DLD1 (cell line): ENCODE measurements at regions not wholly inside any gene's neighbourhood (a gene's known extent, or its start where the extent isn't known, plus 50 kb on each side); places are given as distances from the start of the nearest gene placed in this dataset.

ENCODE experiments used
- in situ Hi-C: cut with HindIII; loops from 2 replicates; pipeline ENCODE4 v1.10.0; 2017; ENCODE audit warnings: low sequenced_read_pairs

GRCh38 chr18:76688724-76689472 lies 133.5 kb upstream of the ZNF236 start:
- in situ Hi-C loops: loop anchor here (25.0 kb wide), 1 partner anchor 302 kb away; no protein-coding TSS in a partner anchor

- in situ Hi-C loops: loop anchor here (25.0 kb wide), 1 partner anchor 300 kb away; no protein-coding TSS in a partner anchor
Observed at GRCh38 chr18:76687304-76687962, 134.9 kb upstream of the ZNF236 start.

GRCh38 chr18:76686737-76687231 lies 135.6 kb upstream of the ZNF236 start:
- in situ Hi-C loops: loop anchor here (25.0 kb wide), 1 partner anchor 299 kb away; no protein-coding TSS in a partner anchor

- in situ Hi-C loops: loop anchor here (25.0 kb wide), 1 partner anchor 299 kb away; no protein-coding TSS in a partner anchor
Observed at GRCh38 chr18:76685860-76686259, 136.5 kb upstream of the ZNF236 start.

GRCh38 chr18:76685402-76685801 lies 137.0 kb upstream of the ZNF236 start:
- in situ Hi-C loops: loop anchor here (25.0 kb wide), 1 partner anchor 298 kb away; no protein-coding TSS in a partner anchor

GRCh38 chr18:76684265-76684664 lies 138.1 kb upstream of the ZNF236 start:
- in situ Hi-C loops: loop anchor here (25.0 kb wide), 1 partner anchor 297 kb away; no protein-coding TSS in a partner anchor

- in situ Hi-C loops: loop anchor here (25.0 kb wide), 1 partner anchor 293 kb away; no protein-coding TSS in a partner anchor
Observed at GRCh38 chr18:76679945-76680344, 142.4 kb upstream of the ZNF236 start.

GRCh38 chr18:76679259-76679658 lies 143.1 kb upstream of the ZNF236 start:
- in situ Hi-C loops: loop anchor here (25.0 kb wide), 1 partner anchor 292 kb away; no protein-coding TSS in a partner anchor

GRCh38 chr18:76678248-76678647 lies 144.1 kb upstream of the ZNF236 start:
- in situ Hi-C loops: loop anchor here (25.0 kb wide), 1 partner anchor 291 kb away; no protein-coding TSS in a partner anchor

GRCh38 chr18:76674596-76674995 lies 147.8 kb upstream of the ZNF236 start:
- in situ Hi-C loops: no loop called here

GRCh38 chr18:76673281-76674185 lies 148.8 kb upstream of the ZNF236 start:
- in situ Hi-C loops: no loop called here

- in situ Hi-C loops: no loop called here
Observed at GRCh38 chr18:76672627-76673026, 149.7 kb upstream of the ZNF236 start.

GRCh38 chr18:76670564-76671288 lies 151.6 kb upstream of the ZNF236 start:
- in situ Hi-C loops: no loop called here

- in situ Hi-C loops: no loop called here
Observed at GRCh38 chr18:76668546-76668945, 153.8 kb upstream of the ZNF236 start.

- in situ Hi-C loops: no loop called here
Observed at GRCh38 chr18:76668119-76668518, 154.2 kb upstream of the ZNF236 start.

GRCh38 chr18:76667603-76668002 lies 154.8 kb upstream of the ZNF236 start:
- in situ Hi-C loops: no loop called here

GRCh38 chr18:76662626-76663025 lies 159.7 kb upstream of the ZNF236 start:
- in situ Hi-C loops: no loop called here

- in situ Hi-C loops: no loop called here
Observed at GRCh38 chr18:76660571-76661192, 161.7 kb upstream of the ZNF236 start.

- in situ Hi-C loops: no loop called here
Observed at GRCh38 chr18:76658627-76659026, 163.6 kb upstream of the ZNF516 start.
